ENCODE measurements at regions not wholly inside any gene's neighbourhood (a gene's known extent, or its start where the extent isn't known, plus 50 kb on each side); places are given as distances from the start of the nearest gene placed in this dataset.

DNA sequence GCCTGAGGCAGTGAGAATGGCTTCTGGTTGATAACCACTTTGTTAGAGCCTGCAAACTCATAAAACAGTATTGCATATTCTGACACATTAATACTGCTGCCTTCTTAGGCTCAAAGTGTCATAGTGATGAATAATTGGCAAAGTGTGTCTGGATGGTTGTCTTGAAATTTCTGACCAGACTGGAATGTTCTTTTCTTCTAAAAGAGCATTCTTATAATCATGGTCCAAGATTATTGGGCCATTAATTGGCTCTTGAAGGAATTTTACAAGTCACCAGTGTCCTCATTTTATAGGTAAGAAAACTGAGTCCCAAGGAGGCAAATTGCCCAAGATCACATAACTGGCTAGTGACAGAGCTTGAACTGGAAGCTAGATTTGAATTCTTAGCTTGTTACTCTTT is 111.7 kb downstream of the PCSK1 start:
- Histone ChIP-seq H4K20me1 (ENCODE audit: insufficient read depth) (no peaks in the 10 kb centered on the region), H3K4me1 (ENCODE audit: control insufficient read depth in 1 of 2, insufficient read depth in 2 of 2, low read depth in 1 of 2, low read length in 1 of 2) (peaks cover 0 to 24% of the 10 kb centered on the region in 2 experiments), H2AFZ (ENCODE audit: low read depth) (no peak overlapping the region), H3K27ac (ENCODE audit: low read depth in 2 of 2, low read length in 1 of 2) (peak overlapping the region in 1 of 2 experiments; percentile 35; a peak in 2 of 4 replicates), H3K36me3 (replicated peaks in 1 of 2; ENCODE audit: control insufficient read depth in 1 of 2, insufficient read depth in 2 of 2, low read length in 1 of 2) (no peaks in the 10 kb centered on the region), H3K4me2 (no peak overlapping the region), H3K9me2 (no peaks in the 10 kb centered on the region), H3K4me3 (ENCODE audit: low read depth in 2 of 2, low read length in 1 of 2) (no peak overlapping the region), H3K9me3 (no peaks in the 10 kb centered on the region), H3K27me3 (ENCODE audit: insufficient read depth) (no peaks in the 10 kb centered on the region), H3F3A (replicated peaks; ENCODE audit: insufficient read depth) (peaks cover 8% of the 10 kb centered on the region), H3K79me2 (ENCODE audit: insufficient read depth) (no peaks in the 10 kb centered on the region), H3K9ac (no peak overlapping the region)
- no peak for DNase-seq
- ChIA-PET CTCF (interaction anchor here (0.6 to 2.8 kb wide), 2 partner anchors 14 to 477 kb away, joined by 3 to 17 read pairs; no protein-coding TSS in a partner anchor), POLR2A (no interaction called here)
- TF ChIP-seq TCF12 (IDR thresholded peaks at IDR 0.05) (no peak), RCOR1 (IDR thresholded peaks at IDR 0.05; ENCODE audit: low read length) (no peak), PBX3 (IDR thresholded peaks at IDR 0.05) (no peak), USF1 (IDR thresholded peaks at IDR 0.05; ENCODE audit: borderline replicate concordance, low read depth) (no peak)
- TF ChIP-seq, protein P1, sequence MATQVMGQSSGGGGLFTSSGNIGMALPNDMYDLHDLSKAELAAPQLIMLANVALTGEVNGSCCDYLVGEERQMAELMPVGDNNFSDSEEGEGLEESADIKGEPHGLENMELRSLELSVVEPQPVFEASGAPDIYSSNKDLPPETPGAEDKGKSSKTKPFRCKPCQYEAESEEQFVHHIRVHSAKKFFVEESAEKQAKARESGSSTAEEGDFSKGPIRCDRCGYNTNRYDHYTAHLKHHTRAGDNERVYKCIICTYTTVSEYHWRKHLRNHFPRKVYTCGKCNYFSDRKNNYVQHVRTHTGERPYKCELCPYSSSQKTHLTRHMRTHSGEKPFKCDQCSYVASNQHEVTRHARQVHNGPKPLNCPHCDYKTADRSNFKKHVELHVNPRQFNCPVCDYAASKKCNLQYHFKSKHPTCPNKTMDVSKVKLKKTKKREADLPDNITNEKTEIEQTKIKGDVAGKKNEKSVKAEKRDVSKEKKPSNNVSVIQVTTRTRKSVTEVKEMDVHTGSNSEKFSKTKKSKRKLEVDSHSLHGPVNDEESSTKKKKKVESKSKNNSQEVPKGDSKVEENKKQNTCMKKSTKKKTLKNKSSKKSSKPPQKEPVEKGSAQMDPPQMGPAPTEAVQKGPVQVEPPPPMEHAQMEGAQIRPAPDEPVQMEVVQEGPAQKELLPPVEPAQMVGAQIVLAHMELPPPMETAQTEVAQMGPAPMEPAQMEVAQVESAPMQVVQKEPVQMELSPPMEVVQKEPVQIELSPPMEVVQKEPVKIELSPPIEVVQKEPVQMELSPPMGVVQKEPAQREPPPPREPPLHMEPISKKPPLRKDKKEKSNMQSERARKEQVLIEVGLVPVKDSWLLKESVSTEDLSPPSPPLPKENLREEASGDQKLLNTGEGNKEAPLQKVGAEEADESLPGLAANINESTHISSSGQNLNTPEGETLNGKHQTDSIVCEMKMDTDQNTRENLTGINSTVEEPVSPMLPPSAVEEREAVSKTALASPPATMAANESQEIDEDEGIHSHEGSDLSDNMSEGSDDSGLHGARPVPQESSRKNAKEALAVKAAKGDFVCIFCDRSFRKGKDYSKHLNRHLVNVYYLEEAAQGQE (IDR thresholded peaks at IDR 0.05; ENCODE audit: low read depth, low read length) = no peak

- no peak overlapping the region for H2AFZ ChIP-seq (ENCODE audit: low read depth)
- no peak overlapping the region for H3K9ac ChIP-seq
- H3K4me1 ChIP-seq (ENCODE audit: control insufficient read depth in 1 of 2, insufficient read depth in 2 of 2, low read depth in 1 of 2, low read length in 1 of 2) = peaks cover 0 to 24% of the 10 kb centered on the region in 2 experiments
- H3K27me3 ChIP-seq (ENCODE audit: insufficient read depth) = no peaks in the 10 kb centered on the region
- no peaks in the 10 kb centered on the region for H3K9me3 ChIP-seq
- ChIA-PET CTCF (no interaction called here), POLR2A (no interaction called here)
- peaks cover 8% of the 10 kb centered on the region for H3F3A ChIP-seq (replicated peaks; ENCODE audit: insufficient read depth)
- no peak overlapping the region for H3K4me3 ChIP-seq (ENCODE audit: low read depth in 2 of 2, low read length in 1 of 2)
- 76% methylated on average over 3 of the region's 3 CpGs for WGBS (ENCODE audit: low lambda C conversion rate)
- no peaks in the 10 kb centered on the region for H4K20me1 ChIP-seq (ENCODE audit: insufficient read depth)
- no peaks in the 10 kb centered on the region for H3K79me2 ChIP-seq (ENCODE audit: insufficient read depth)
- no peak overlapping the region for H3K4me2 ChIP-seq
- no peak for DNase-seq
- no peaks in the 10 kb centered on the region for H3K36me3 ChIP-seq (replicated peaks in 1 of 2; ENCODE audit: control insufficient read depth in 1 of 2, insufficient read depth in 2 of 2, low read length in 1 of 2)
- peak overlapping the region in 1 of 2 experiments; percentile 35; a peak in 2 of 4 replicates for H3K27ac ChIP-seq (ENCODE audit: low read depth in 2 of 2, low read length in 1 of 2)
- no peaks in the 10 kb centered on the region for H3K9me2 ChIP-seq
- TF ChIP-seq RFX5 (IDR thresholded peaks at IDR 0.05; ENCODE audit: low read length) = no peak
- TF ChIP-seq TAF1 (IDR thresholded peaks at IDR 0.05; ENCODE audit: borderline replicate concordance, low read depth, low read length) = no peak
- no peak for TF ChIP-seq YY1 (IDR thresholded peaks at IDR 0.05; ENCODE audit: low read depth)
- no peak for TF ChIP-seq ZBTB33 (IDR thresholded peaks at IDR 0.05; ENCODE audit: borderline replicate concordance, low read depth)
- peak; percentile 46 for TF ChIP-seq TCF12 (IDR thresholded peaks at IDR 0.05)
- no peak for TF ChIP-seq USF1 (IDR thresholded peaks at IDR 0.05; ENCODE audit: borderline replicate concordance, low read depth)
- TF ChIP-seq FOXM1 (IDR thresholded peaks at IDR 0.05; ENCODE audit: low read depth) = no peak
- peak in 1 of 2 experiments; percentile 35; a peak in 1 of 4 replicates for TF ChIP-seq EP300 (IDR thresholded peaks at IDR 0.05; ENCODE audit: borderline replicate concordance in 1 of 2, low read depth in 1 of 2, low read length in 1 of 2)
- no peak for TF ChIP-seq ELF1 (IDR thresholded peaks at IDR 0.05)
- no peak for TF ChIP-seq SMC3 (IDR thresholded peaks at IDR 0.05; ENCODE audit: low read depth, low read length)
- TF ChIP-seq GATA2 (CRISPR knock-in tag; IDR thresholded peaks at IDR 0.05) = no peak
- no peak for TF ChIP-seq RCOR1 (IDR thresholded peaks at IDR 0.05; ENCODE audit: low read length)
- no peak for TF ChIP-seq TEAD4 (IDR thresholded peaks at IDR 0.05; ENCODE audit: borderline replicate concordance, insufficient read depth)
- TF ChIP-seq POLR2AphosphoS5 (IDR thresholded peaks at IDR 0.05; ENCODE audit: low read depth, low read length) = no peak
- no peak for TF ChIP-seq RXRA (IDR thresholded peaks at IDR 0.05; ENCODE audit: borderline replicate concordance, low read depth)
- TF ChIP-seq EZH2phosphoT487 (IDR thresholded peaks at IDR 0.05; ENCODE audit: borderline replicate concordance, low read depth) = no peak
- TF ChIP-seq GABPA (IDR thresholded peaks at IDR 0.05; ENCODE audit: low read depth) = no peak
- TF ChIP-seq CHD2 (IDR thresholded peaks at IDR 0.05; ENCODE audit: low read length, partially characterized antibody) = no peak
Measured at GRCh38 chr5:96320797-96321196, 112.3 kb downstream of the PCSK1 start.

All from SK-N-SH (cell line).